ENCODE measurements at regions not wholly inside any gene's neighbourhood (a gene's known extent, or its start where the extent isn't known, plus 50 kb on each side); places are given as distances from the start of the nearest gene placed in this dataset.

- H3K4me3 ChIP-seq: no peak overlapping the region
- H3K27ac ChIP-seq: no peak overlapping the region
- peaks cover 0 to 6% of the 10 kb centered on the region in 2 donors for H3K9me3 ChIP-seq
- H3K4me1 ChIP-seq: peaks cover 0 to 16% of the 10 kb centered on the region in 2 donors
- DNase-seq (ENCODE audit: low spot score): no peak
- no peaks in the 10 kb centered on the region for H3K27me3 ChIP-seq
- TF ChIP-seq, protein P1, sequence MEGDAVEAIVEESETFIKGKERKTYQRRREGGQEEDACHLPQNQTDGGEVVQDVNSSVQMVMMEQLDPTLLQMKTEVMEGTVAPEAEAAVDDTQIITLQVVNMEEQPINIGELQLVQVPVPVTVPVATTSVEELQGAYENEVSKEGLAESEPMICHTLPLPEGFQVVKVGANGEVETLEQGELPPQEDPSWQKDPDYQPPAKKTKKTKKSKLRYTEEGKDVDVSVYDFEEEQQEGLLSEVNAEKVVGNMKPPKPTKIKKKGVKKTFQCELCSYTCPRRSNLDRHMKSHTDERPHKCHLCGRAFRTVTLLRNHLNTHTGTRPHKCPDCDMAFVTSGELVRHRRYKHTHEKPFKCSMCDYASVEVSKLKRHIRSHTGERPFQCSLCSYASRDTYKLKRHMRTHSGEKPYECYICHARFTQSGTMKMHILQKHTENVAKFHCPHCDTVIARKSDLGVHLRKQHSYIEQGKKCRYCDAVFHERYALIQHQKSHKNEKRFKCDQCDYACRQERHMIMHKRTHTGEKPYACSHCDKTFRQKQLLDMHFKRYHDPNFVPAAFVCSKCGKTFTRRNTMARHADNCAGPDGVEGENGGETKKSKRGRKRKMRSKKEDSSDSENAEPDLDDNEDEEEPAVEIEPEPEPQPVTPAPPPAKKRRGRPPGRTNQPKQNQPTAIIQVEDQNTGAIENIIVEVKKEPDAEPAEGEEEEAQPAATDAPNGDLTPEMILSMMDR (IDR thresholded peaks at IDR 0.05): no peak
- H3K36me3 ChIP-seq: no peaks in the 10 kb centered on the region
Measured at GRCh38 chr3:178193846-178194245, 342.4 kb upstream of the KCNMB2 start.

GRCh38 chr3:178194539-178194938 lies 341.7 kb upstream of the KCNMB2 start:
- Histone ChIP-seq H3K4me1 (peaks cover 0 to 16% of the 10 kb centered on the region in 2 donors), H3K4me3 (no peak overlapping the region), H3K36me3 (no peaks in the 10 kb centered on the region), H3K27ac (peak overlapping the region in 1 of 2 donors; percentile 29), H3K27me3 (no peaks in the 10 kb centered on the region), H3K9me3 (peaks cover 0 to 6% of the 10 kb centered on the region in 2 donors)
- no peak for DNase-seq (ENCODE audit: low spot score)
- TF ChIP-seq, protein P1 (IDR thresholded peaks at IDR 0.05): no peak

DNA sequence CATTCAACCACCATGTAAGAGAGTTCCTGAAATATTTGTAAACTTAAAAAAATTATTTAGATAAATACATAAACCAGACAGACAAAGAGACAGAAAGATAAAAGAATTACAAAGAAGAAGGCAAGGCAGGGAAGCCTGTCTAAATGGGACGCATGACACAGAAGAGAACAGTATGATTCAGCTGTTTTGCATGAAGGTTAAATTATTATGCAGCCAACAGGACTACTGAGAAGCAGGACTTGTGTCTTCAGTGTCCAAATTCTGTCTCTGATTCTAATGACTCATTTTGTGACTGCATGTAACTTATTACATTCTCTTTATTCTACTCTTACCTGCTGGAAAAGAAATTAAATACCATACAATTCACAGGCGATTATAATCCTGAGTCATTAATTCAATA lies 340.4 kb upstream of the KCNMB2 start:
- TF ChIP-seq, protein P1 (IDR thresholded peaks at IDR 0.05): no peak
- Histone ChIP-seq H3K9me3 (peaks cover 0 to 6% of the 10 kb centered on the region in 2 donors), H3K4me1 (peaks cover 0 to 16% of the 10 kb centered on the region in 2 donors), H3K36me3 (no peaks in the 10 kb centered on the region), H3K27ac (peak overlapping the region in 1 of 2 donors; percentile 48), H3K4me3 (no peak overlapping the region), H3K27me3 (no peaks in the 10 kb centered on the region)
- no peak for DNase-seq (ENCODE audit: low spot score)

DNA sequence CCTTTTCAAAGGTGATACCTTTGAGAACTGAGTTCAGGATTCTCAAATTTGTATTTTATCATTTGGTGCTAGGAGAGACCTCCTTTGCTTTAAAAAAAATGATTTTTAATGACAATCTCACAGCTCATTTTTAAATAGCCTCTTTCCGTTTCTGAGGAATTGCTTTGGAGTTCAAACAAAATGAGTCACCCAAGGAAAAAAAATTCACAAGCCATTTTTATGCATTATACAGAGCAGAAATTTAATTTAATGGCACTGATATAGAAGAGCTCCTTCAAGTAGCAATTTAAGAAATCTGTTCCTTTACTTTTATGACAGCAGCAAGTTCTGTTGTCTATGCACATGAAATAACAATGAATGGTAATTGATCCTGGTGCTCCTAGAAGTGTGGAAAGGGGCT lies 337.9 kb upstream of the KCNMB2 start:
- DNase-seq (ENCODE audit: low spot score): no peak
- Histone ChIP-seq H3K9me3 (no peaks in the 10 kb centered on the region), H3K27ac (no peak overlapping the region), H3K4me1 (peaks cover 0 to 34% of the 10 kb centered on the region in 2 donors), H3K4me3 (no peak overlapping the region), H3K36me3 (no peaks in the 10 kb centered on the region), H3K27me3 (no peaks in the 10 kb centered on the region)
- TF ChIP-seq, protein P1 (IDR thresholded peaks at IDR 0.05): no peak

- H3K36me3 ChIP-seq: no peaks in the 10 kb centered on the region
- no peak for DNase-seq (ENCODE audit: low spot score)
- no peak overlapping the region for H3K27ac ChIP-seq
- H3K4me1 ChIP-seq: peaks cover 0 to 26% of the 10 kb centered on the region in 2 donors
- H3K9me3 ChIP-seq: no peaks in the 10 kb centered on the region
- TF ChIP-seq, protein P1 (IDR thresholded peaks at IDR 0.05): no peak
- H3K27me3 ChIP-seq: no peaks in the 10 kb centered on the region
- H3K4me3 ChIP-seq: no peak overlapping the region
Measured at GRCh38 chr3:178200316-178200715, 335.9 kb upstream of the KCNMB2 start.

DNA sequence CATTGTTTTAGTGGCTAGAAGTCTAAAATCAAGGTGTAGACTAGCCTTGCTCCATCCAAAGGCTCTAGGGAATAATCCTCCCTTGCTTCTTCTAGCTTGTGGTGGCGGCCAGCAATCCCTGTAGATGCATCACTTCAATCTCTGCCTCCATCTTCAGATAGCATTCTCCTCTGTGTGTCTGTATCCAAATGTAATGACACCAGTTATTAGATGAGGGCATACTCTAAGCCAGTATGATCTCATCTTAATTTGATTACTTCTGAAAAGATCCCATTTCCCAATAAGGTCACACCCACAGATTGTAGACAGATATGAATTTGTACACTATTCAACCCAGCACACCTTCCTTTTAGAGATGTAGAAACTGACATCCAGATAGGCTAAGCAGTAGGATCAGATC lies 334.5 kb upstream of the KCNMB2 start:
- DNase-seq (ENCODE audit: low spot score): no peak
- no peaks in the 10 kb centered on the region for H3K36me3 ChIP-seq
- TF ChIP-seq, protein P1 (IDR thresholded peaks at IDR 0.05): no peak
- H3K4me3 ChIP-seq: no peak overlapping the region
- H3K27ac ChIP-seq: no peak overlapping the region
- peaks cover 0 to 18% of the 10 kb centered on the region in 2 donors for H3K4me1 ChIP-seq
- no peaks in the 10 kb centered on the region for H3K27me3 ChIP-seq
- H3K9me3 ChIP-seq: no peaks in the 10 kb centered on the region
